Activated CD8-positive, alpha-beta memory T cell treated with anti-CD3 and anti-CD28 coated beads for 36 hours (primary cell): ENCODE measurements at regions not wholly inside any gene's neighbourhood (a gene's known extent, or its start where the extent isn't known, plus 50 kb on each side); places are given as distances from the start of the nearest gene placed in this dataset.
"Not testable (repeated sequence)": the region's sequence is repeated elsewhere in the genome, so short reads cannot be mapped to it uniquely, and the experiment has no call there.

ENCODE experiments used
- CTCF ChIA-PET: fragments of 350-600 bp; sonication (Branson Sonifier 250); formaldehyde crosslinking; loops from one replicate; lab custom pipeline; 2021; ENCODE audit warnings: antibody characterized with exemption; lab: Charles Lee
- POLR2A ChIA-PET: fragments of 350-600 bp; sonication (Branson Sonifier 250); formaldehyde crosslinking; loops from one replicate; lab custom pipeline; 2021; ENCODE audit warnings: antibody characterized with exemption; lab: Charles Lee

DNA sequence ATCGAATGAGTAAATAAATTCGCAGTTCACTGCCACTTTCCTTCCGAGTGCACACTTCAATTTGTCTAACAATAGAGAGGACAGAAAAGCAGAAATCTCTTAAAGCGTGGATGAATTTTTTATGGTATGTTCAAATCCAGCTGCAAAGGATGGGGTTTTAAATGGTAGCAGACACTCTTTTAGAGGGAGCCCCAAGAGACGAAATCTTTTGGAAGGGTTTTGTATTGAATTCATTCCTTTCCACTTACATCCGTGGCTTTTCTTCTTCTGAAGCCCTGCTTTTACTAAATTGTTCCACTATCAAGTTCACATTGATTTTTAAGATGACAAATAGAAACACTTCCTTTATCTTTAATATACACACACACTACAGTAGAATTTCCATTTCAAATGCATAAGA is 680.7 kb downstream of the NR4A2 start:
- POLR2A ChIA-PET, result no interaction called here
- CTCF ChIA-PET, result no interaction called here

DNA sequence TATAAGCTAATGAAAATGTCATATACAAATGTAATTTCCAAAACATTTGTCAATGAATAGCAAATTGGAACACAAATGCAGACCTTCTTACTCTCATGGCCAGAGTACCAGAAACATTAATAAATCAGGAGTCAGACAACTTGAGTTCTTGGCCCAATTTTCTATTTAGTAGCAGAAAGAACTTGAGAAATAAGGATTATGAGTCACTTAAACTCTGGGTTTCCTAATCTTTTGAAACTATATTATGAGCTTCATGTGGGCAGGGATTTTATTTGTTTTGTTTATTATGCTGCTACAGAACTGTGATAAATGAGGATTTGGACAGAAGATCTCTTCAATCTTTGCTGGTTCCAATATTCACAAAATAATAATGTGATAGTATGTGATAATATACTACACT is 686.7 kb downstream of the NR4A2 start:
- ChIA-PET CTCF (no interaction called here), POLR2A (no interaction called here)

DNA sequence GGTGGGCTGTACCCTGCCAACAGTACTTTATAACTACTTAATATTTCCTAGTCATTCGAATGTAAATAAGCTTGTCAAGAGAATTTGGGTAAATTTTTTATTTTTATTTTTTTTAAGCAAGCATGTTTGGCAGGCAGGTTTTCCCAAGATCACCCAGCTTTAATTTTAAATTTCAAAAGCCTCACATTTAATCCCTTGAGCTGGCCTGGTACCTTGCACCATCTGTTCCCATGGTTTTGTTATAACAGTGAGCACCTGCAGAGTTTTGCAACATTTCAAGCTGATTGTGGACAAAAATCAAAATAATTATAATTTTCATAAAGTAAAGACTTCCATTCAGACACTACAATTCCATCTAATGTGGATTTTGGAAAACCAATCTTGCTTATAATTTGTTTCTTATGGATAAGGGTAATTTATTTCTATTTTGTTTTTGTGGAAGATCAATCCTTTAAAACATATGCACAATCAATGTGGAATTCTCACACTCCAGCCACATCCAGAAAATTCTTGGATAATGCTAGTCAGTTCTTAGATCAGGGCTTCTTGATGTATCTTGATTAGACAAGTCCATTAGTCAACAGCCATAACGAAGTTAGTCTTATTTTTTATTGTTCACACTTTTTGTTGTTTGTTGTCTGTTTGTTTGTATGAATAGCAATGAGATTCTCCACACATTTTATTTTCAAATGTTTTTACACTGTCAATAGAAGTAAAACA is 689.3 kb downstream of the NR4A2 start:
- POLR2A ChIA-PET, result no interaction called here
- CTCF ChIA-PET, result no interaction called here

GRCh38 chr2:155633887-155634570 is 698.5 kb downstream of the NR4A2 start:
- POLR2A ChIA-PET, result no interaction called here
- CTCF ChIA-PET, result no interaction called here

- ChIA-PET POLR2A (no interaction called here), CTCF (no interaction called here)
Observed at GRCh38 chr2:155633060-155633839, 699.3 kb downstream of the NR4A2 start.

DNA sequence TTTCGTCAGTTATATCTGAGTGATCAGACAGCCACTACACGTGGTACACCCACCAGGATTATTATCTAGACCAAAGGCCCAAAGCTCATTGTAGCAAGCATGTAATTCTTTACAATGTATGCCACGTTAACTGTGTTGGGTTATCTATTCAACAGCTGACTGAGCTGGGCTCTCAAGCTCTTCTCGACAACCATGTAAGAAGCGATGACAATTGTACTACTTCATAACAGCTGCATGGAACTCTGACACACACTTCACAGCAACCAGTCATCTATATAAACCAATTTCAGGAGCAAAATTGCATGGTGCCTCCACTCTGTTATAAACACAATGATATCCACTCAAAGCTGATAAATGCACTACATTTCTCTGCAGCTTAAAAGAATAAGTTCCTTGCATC is 701.8 kb downstream of the NR4A2 start:
- ChIA-PET POLR2A (no interaction called here), CTCF (no interaction called here)

- ChIA-PET POLR2A (no interaction called here), CTCF (no interaction called here)
Observed at GRCh38 chr2:155622443-155622842, 710.1 kb downstream of the NR4A2 start.

GRCh38 chr2:155600914-155601760 is 731.4 kb downstream of the NR4A2 start:
- CTCF ChIA-PET, result no interaction called here

DNA sequence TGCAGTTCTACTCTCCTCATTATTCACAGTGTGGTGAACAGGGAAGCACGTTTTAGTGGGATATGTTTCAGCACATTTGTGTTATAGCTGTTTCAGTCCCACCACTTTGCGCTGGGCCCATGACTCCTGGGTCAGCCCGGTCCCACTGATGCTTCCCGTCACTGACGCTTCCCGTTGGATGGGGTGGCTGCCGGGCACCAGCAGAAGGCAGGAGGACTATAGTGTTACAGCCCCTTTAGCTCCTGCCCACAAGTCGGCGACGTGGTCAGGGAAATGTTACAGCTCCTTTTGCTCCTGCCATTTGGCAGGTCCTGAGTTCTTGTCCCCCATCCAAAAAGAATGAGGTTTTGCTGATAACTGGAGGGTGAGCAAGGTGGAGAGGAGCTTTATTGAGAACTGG is 732.2 kb downstream of the NR4A2 start:
- CTCF ChIA-PET, result no interaction called here
- POLR2A ChIA-PET, result interaction anchor here (0.5 kb wide), 1 partner anchor 211 kb away, joined by 3 read pairs; no protein-coding TSS in a partner anchor

More at GRCh38 chr2:155600914-155601760, 731.4 kb downstream of the NR4A2 start:
- POLR2A ChIA-PET, result no interaction called here

DNA sequence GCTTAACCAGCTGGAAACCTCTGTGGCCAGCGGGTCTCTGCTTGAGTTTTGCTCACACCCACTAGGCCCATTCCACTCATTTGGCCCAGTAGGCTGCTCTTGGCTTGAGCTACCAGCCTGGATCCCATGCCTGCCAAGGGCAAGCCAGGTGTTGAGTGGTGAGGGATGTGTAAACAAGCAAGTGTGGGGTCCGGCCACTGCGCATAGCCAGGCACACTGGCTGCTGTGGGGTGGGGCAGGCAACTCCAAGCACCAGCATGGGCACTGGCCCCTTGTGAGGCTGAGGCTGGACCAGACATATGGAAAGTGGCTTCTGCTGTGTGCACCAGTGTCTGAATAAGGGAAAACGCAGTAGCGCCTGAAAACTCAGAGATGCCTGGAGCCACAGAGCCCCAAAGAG is 732.7 kb downstream of the NR4A2 start:
- ChIA-PET CTCF (no interaction called here), POLR2A (interaction anchor here (0.5 kb wide), 1 partner anchor 211 kb away, joined by 3 read pairs; no protein-coding TSS in a partner anchor)

- POLR2A ChIA-PET, result no interaction called here
- CTCF ChIA-PET, result interaction anchor here (0.6 kb wide), 1 partner anchor 1048 kb away, joined by 4 read pairs; no protein-coding TSS in a partner anchor
Observed at GRCh38 chr2:155583674-155584195, 748.8 kb downstream of the NR4A2 start.

- ChIA-PET CTCF (no interaction called here), POLR2A (no interaction called here)
Observed at GRCh38 chr2:155574941-155575340, 757.6 kb downstream of the NR4A2 start.

DNA sequence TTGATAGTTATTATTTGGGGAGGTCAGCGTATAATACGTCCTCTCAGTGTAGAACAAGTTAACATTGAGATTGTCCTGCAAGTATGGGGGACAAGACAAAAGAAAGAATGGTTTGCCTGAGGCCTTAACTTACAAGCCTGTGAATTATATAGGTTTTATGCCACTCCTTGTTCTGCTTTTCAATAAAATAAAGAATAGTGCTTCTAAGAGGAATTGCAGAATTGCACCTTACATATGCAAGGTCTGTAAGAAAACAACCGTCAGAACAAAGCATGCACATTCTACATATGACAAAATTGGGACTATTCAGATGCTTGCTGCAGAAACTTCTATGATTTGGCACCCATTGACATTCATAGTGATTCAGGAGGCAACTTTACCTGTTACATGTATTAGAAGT is 785.0 kb downstream of the NR4A2 start:
- CTCF ChIA-PET, result no interaction called here
- POLR2A ChIA-PET, result no interaction called here

DNA sequence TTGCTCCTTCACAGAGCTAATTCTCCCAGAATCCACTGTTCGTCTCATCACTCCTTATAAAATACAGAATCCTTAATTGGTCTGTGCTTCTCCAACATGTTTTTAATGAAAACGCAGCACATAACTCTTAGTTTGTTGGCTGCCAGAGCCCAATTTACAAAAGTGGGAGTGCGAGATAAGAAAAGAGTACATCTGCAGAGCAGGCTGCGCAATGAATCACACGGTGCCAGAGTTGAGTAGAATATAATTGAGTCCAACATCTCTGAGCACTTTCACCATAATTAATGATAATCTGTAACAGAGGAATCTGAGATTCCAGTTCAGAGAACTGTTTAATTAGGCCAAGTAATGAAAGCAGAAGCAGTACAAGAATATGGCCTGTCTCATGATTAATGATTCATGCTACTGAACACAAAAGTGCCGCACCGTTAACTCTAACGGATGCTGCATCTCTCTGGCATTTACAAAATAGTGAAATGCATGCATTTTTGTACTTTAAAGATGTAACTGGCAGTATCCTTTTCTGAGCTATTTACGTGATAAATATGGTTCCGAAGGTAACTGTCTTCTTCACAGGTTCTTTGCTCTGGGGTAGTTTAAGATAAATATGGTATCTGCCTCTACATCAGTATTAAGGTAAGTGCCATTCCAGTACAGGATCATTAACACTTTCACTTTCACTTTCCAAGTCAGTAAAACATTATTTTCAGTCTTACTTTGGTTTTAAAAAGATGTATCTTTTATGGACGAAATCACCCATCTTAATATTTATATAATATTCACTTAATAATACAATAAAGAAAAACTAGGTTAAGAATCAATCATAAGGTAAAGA is 785.6 kb downstream of the NR4A2 start:
- ChIA-PET CTCF (no interaction called here), POLR2A (no interaction called here)

GRCh38 chr2:155539028-155539427 is 793.5 kb downstream of the NR4A2 start:
- POLR2A ChIA-PET, CTCF ChIA-PET: not testable (repeated sequence)

- ChIA-PET CTCF (no interaction called here), POLR2A (no interaction called here)
Observed at GRCh38 chr2:155528034-155528433, 804.5 kb downstream of the NR4A2 start.

GRCh38 chr2:155525199-155525598 is 807.3 kb downstream of the NR4A2 start:
- ChIA-PET CTCF (no interaction called here), POLR2A (no interaction called here)

DNA sequence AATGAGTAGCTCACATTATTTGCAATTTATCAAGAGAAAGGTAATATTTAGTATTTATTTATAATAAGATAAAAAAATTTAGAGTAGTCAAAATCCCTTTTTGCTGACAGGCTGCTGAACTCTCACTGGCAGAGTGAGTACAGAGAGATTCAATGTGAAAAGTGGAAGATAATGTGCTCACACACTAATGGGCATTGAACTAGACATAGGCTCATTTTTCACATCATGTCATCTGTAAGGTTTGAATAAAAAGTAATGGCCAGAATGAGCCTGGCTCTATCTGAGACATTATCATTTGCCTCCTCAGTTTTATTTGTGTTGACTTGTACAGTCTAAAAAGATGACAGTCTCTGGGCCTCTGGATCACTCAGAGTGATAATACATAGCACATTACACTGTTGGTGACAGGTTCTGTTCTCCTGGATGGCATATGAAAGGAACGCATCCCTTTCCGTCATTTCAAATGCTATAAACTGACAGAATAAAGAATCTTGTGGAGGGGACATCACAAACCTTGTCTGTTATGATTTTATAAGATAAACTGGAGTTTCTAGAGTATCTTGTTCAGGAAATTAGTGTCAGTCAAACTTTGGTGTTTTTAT is 812.9 kb downstream of the NR4A2 start:
- CTCF ChIA-PET, result no interaction called here
- POLR2A ChIA-PET, result no interaction called here
